Naive thymus-derived CD4-positive, alpha-beta T cell (primary cell): ENCODE measurements at regions not wholly inside any gene's neighbourhood (a gene's known extent, or its start where the extent isn't known, plus 50 kb on each side); places are given as distances from the start of the nearest gene placed in this dataset.

Experiments
- ATAC-seq: fragments of 150-1000 bp; cut with Tn5 transposase; 2 replicates; pipeline ENCODE4 v1.10.0; 2021; ENCODE audit warnings: mild to moderate bottlenecking, moderate library complexity
- CTCF ChIA-PET: fragments of 350-600 bp; sonication (Branson Sonifier 250); formaldehyde crosslinking; loops from one replicate; lab custom pipeline; 2021; ENCODE audit warnings: antibody characterized with exemption; lab: Charles Lee
- POLR2A ChIA-PET: fragments of 350-600 bp; sonication (Branson Sonifier 250); formaldehyde crosslinking; loops from one replicate; lab custom pipeline; 2021; ENCODE audit warnings: antibody characterized with exemption, inconsistent platforms; lab: Charles Lee
- DNase-seq, 9 donors: peaks; one replicate each; pipeline versions ENCODE4 v3.0.0 to v3.0.0-alpha.2; 2020 to 2022; ENCODE audit warnings: mixed read lengths in 1 of 9
- H3K27ac ChIP-seq: one replicate; pipeline ENCODE4 v1.7.0; 2013; ENCODE audit warnings: mild to moderate bottlenecking, low read depth, low read length, moderate library complexity
- H3K27me3 ChIP-seq, 2 donors: one replicate each; pipeline ENCODE4 v1.7.0; 2013; ENCODE audit warnings: low read length in 2 of 2, mild to moderate bottlenecking in 2 of 2, moderate library complexity in 2 of 2; ENCODE audit not compliant: control insufficient read depth in 2 of 2, insufficient read depth in 2 of 2
- H3K36me3 ChIP-seq, 3 experiments: 1 replicate in 2 of 3; 2 replicates in 1 of 3; pipeline ENCODE4 v1.7.0; 2013; ENCODE audit warnings: low read length in 3 of 3, mild to moderate bottlenecking in 3 of 3, moderate library complexity in 1 of 3; ENCODE audit not compliant: insufficient read depth in 3 of 3, control insufficient read depth in 2 of 3
- H3K4me1 ChIP-seq, 2 donors: one replicate each; pipeline ENCODE4 v1.7.0; 2013; ENCODE audit warnings: low read length in 2 of 2, mild to moderate bottlenecking in 2 of 2, moderate library complexity in 1 of 2; ENCODE audit not compliant: control insufficient read depth in 2 of 2, insufficient read depth in 2 of 2
- H3K4me3 ChIP-seq: 2 replicates; pipeline ENCODE4 v1.7.0; 2013; ENCODE audit warnings: mild to moderate bottlenecking, low read length
- H3K9me3 ChIP-seq, 3 experiments: 1 replicate in 2 of 3; 2 replicates in 1 of 3; pipeline ENCODE4 v1.7.0; 2013; ENCODE audit warnings: low read length in 3 of 3; ENCODE audit not compliant: control insufficient read depth in 2 of 3
- H3K27ac Mint-ChIP-seq, 9 donors: one replicate each; pipeline ENCODE4 v1.8.0; 2020 to 2022; ENCODE audit warnings: mixed read lengths in 9 of 9, mild to moderate bottlenecking in 8 of 9, moderate library complexity in 5 of 9, inconsistent platforms in 2 of 9
- H3K27me3 Mint-ChIP-seq, 5 donors: one replicate each; pipeline ENCODE4 v1.8.0; 2021 to 2022; ENCODE audit warnings: mixed read lengths in 5 of 5, mild to moderate bottlenecking in 1 of 5
- H3K36me3 Mint-ChIP-seq, 5 donors: one replicate each; pipeline ENCODE4 v1.8.0; 2020 to 2022; ENCODE audit warnings: mixed read lengths in 5 of 5, mild to moderate bottlenecking in 3 of 5, inconsistent platforms in 1 of 5
- H3K4me1 Mint-ChIP-seq, 7 donors: one replicate each; pipeline ENCODE4 v1.8.0; 2020 to 2022; ENCODE audit warnings: mixed read lengths in 7 of 7, mild to moderate bottlenecking in 3 of 7, inconsistent platforms in 1 of 7
- H3K4me3 Mint-ChIP-seq, 10 donors: one replicate each; pipeline ENCODE4 v1.8.0; 2020 to 2022; ENCODE audit warnings: mild to moderate bottlenecking in 10 of 10, mixed read lengths in 10 of 10, moderate library complexity in 6 of 10, inconsistent platforms in 2 of 10
- H3K9me3 Mint-ChIP-seq, 11 donors: one replicate each; pipeline ENCODE4 v1.8.0; 2020 to 2022; ENCODE audit warnings: mixed read lengths in 11 of 11, mild to moderate bottlenecking in 4 of 11, inconsistent platforms in 1 of 11, moderate library complexity in 1 of 11
- intact Hi-C, 2 donors: fragments of 100-400 bp; cut with micrococcal nuclease; formaldehyde crosslinking; loops; one replicate each; pipeline ENCODE4 v1.15.1; 2023

GRCh38 chr2:105176429-105176828 lies 65.1 kb upstream of the GPR45 start:
- CTCF ChIA-PET, result no interaction called here
- no peaks in the 10 kb centered on the region for H3K36me3 Mint-ChIP-seq

DNA sequence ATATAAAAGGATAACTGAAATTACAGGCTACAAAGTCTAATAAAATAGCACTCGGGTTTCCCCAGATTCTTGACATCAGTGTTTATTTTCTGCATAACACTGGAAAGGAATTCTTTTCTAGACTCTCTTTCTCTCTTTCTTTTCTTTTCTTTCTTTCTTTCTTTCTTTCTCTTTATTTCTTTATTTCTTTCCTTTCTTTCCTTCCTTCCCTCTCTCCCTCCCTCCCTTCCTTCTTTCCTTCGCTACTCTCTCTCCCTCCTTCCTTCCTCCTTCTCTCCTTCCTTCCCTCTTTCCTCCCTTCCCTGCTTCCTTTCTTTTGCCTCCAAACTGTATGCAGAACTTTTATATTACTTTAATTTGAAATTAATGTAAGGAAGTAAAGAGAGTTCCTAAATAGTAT lies 64.5 kb upstream of the GPR45 start:
- H3K27ac ChIP-seq, result no peak overlapping the region
- Mint-ChIP-seq H3K9me3 (peaks cover 0 to 1% (median 0%) of the 10 kb centered on the region in 11 donors), H3K4me1 (peaks cover 0 to 2% (median 0%) of the 10 kb centered on the region in 7 donors), H3K36me3 (no peaks in the 10 kb centered on the region), H3K4me3 (no peak overlapping the region), H3K27me3 (peaks cover 12 to 32% (median 22%) of the 10 kb centered on the region in 5 donors), H3K27ac (no peak overlapping the region)
- ChIA-PET CTCF (no interaction called here), POLR2A (no interaction called here)
- ATAC-seq, result no peak
- H3K36me3 ChIP-seq, result no peaks in the 10 kb centered on the region
- no peaks in the 10 kb centered on the region for H3K27me3 ChIP-seq
- no peaks in the 10 kb centered on the region for H3K9me3 ChIP-seq
- no peak overlapping the region for H3K4me3 ChIP-seq
- H3K4me1 ChIP-seq, result peaks cover 0 to 17% of the 10 kb centered on the region in 2 donors
- no peak for DNase-seq
- intact Hi-C loops, result no loop called here

More at GRCh38 chr2:105176429-105176828, 65.1 kb upstream of the GPR45 start:
- POLR2A ChIA-PET, result no interaction called here
- intact Hi-C loops, result no loop called here
- Mint-ChIP-seq H3K9me3 (peaks cover 0 to 1% (median 0%) of the 10 kb centered on the region in 11 donors), H3K4me1 (peaks cover 0 to 2% (median 0%) of the 10 kb centered on the region in 7 donors), H3K27ac (no peak overlapping the region), H3K4me3 (no peak overlapping the region), H3K27me3 (peaks cover 12 to 28% (median 22%) of the 10 kb centered on the region in 5 donors)
- H3K4me3 ChIP-seq, result no peak overlapping the region
- ATAC-seq (no peak), DNase-seq (no peak)
- H3K4me1 ChIP-seq, result peaks cover 0 to 17% of the 10 kb centered on the region in 2 donors
- H3K36me3 ChIP-seq, result no peaks in the 10 kb centered on the region
- H3K27ac ChIP-seq, result no peak overlapping the region
- H3K27me3 ChIP-seq, result no peaks in the 10 kb centered on the region
- no peaks in the 10 kb centered on the region for H3K9me3 ChIP-seq

DNA sequence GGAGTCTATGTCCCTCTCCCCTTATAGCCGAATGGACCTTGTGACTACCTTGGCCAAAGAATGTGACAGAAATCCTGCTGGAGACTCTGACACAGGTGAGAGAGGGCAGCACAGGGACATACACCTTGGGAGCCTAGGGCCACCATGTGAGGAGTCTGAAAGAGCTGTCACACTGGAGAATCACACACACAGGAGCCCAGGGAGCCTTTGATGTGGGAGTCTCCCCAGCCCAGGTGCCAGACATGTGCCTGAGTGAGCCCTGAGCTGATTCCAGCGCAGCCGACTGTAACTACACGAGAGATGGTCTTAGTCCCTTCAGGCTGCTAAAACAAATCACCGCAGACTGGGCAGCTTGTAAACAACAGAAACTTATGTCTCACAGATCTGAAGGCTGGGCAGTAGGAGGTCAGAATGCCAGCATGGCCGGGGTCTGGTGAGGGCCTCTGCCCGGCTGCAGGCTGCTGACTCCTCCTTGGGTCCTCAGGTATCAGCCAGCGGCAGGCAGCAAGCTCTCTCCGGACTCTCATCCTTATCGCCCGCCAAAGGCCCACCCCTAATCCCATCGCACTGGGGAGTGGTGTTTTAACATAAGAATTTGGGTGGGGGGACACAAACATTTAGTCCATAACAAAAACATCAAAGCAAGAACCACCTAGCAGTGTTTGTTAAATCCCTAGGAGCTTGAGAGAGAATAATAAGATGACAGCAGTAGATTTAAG lies 63.8 kb upstream of the GPR45 start:
- no peak overlapping the region for H3K4me3 Mint-ChIP-seq
- intact Hi-C loops, result no loop called here
- Histone ChIP-seq H3K27ac (no peak overlapping the region), H3K36me3 (no peaks in the 10 kb centered on the region), H3K27me3 (no peaks in the 10 kb centered on the region), H3K4me3 (no peak overlapping the region), H3K9me3 (no peaks in the 10 kb centered on the region), H3K4me1 (peaks cover 0 to 17% of the 10 kb centered on the region in 2 donors)
- no peaks in the 10 kb centered on the region for H3K36me3 Mint-ChIP-seq
- no peak for ATAC-seq
- peaks cover 0 to 1% (median 0%) of the 10 kb centered on the region in 11 donors for H3K9me3 Mint-ChIP-seq
- POLR2A ChIA-PET, result no interaction called here
- CTCF ChIA-PET, result no interaction called here
- DNase-seq, result no peak
- peaks cover 0 to 2% (median 0%) of the 10 kb centered on the region in 7 donors for H3K4me1 Mint-ChIP-seq
- H3K27me3 Mint-ChIP-seq, result peaks cover 12 to 37% (median 23%) of the 10 kb centered on the region in 5 donors
- no peak overlapping the region for H3K27ac Mint-ChIP-seq

- no peaks in the 10 kb centered on the region for H3K36me3 Mint-ChIP-seq
- Histone ChIP-seq H3K36me3 (no peaks in the 10 kb centered on the region), H3K9me3 (no peaks in the 10 kb centered on the region), H3K27ac (no peak overlapping the region), H3K4me1 (peaks cover 0 to 10% of the 10 kb centered on the region in 2 donors), H3K27me3 (no peaks in the 10 kb centered on the region), H3K4me3 (no peak overlapping the region)
- DNase-seq (no peak), ATAC-seq (no peak)
- intact Hi-C loops, result no loop called here
- H3K27me3 Mint-ChIP-seq, result peaks cover 7 to 24% (median 12%) of the 10 kb centered on the region in 5 donors
- H3K27ac Mint-ChIP-seq, result no peak overlapping the region
- H3K4me3 Mint-ChIP-seq, result no peak overlapping the region
- CTCF ChIA-PET, result interaction anchor here (0.6 to 1.1 kb wide), 2 partner anchors 27 to 56 kb away, joined by 3 to 4 read pairs; no protein-coding TSS in a partner anchor
- POLR2A ChIA-PET, result no interaction called here
- H3K9me3 Mint-ChIP-seq, result peaks cover 0 to 1% (median 0%) of the 10 kb centered on the region in 11 donors
- H3K4me1 Mint-ChIP-seq, result peaks cover 0 to 4% (median 0%) of the 10 kb centered on the region in 7 donors
Observed at GRCh38 chr2:105179469-105180372, 61.8 kb upstream of the GPR45 start.

- Histone ChIP-seq H3K27ac (no peak overlapping the region), H3K9me3 (no peaks in the 10 kb centered on the region), H3K27me3 (no peaks in the 10 kb centered on the region), H3K4me1 (peaks cover 0 to 5% of the 10 kb centered on the region in 2 donors), H3K4me3 (no peak overlapping the region), H3K36me3 (no peaks in the 10 kb centered on the region)
- intact Hi-C loops, result no loop called here
- ATAC-seq (no peak), DNase-seq (no peak)
- POLR2A ChIA-PET, result no interaction called here
- peaks cover 0 to 1% (median 0%) of the 10 kb centered on the region in 11 donors for H3K9me3 Mint-ChIP-seq
- H3K27ac Mint-ChIP-seq, result no peak overlapping the region
- H3K4me3 Mint-ChIP-seq, result no peak overlapping the region
- peaks cover 0 to 2% (median 0%) of the 10 kb centered on the region in 7 donors for H3K4me1 Mint-ChIP-seq
- H3K27me3 Mint-ChIP-seq, result peaks cover 4 to 25% (median 10%) of the 10 kb centered on the region in 5 donors
- CTCF ChIA-PET, result no interaction called here
- H3K36me3 Mint-ChIP-seq, result no peaks in the 10 kb centered on the region
Observed at GRCh38 chr2:105180491-105180972, 61.0 kb upstream of the GPR45 start.

DNA sequence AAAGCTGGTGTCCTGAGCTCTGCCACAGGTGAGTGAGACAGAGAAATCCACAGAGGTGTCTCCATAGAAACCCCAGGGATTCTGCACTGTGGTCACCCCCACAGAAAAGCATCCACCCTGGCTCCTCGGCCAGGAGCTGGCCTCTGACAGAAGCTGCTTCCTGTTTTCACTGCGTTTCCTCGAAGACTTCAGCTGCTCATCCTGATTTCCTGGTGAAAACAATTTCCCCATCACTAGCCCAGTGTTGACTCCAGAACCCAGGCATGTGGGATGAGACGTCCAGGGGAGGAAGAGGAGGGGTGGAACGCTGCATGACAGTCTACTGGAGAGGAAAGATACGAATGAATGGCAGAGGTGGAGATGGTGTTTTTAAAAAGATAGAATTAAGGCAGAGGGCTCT lies 60.3 kb upstream of the GPR45 start:
- Mint-ChIP-seq H3K27me3 (peaks cover 2 to 27% (median 10%) of the 10 kb centered on the region in 5 donors), H3K36me3 (no peaks in the 10 kb centered on the region), H3K9me3 (peaks cover 0 to 1% (median 0%) of the 10 kb centered on the region in 11 donors), H3K4me3 (no peak overlapping the region), H3K4me1 (peaks cover 0 to 2% (median 0%) of the 10 kb centered on the region in 7 donors), H3K27ac (no peak overlapping the region)
- no peak for DNase-seq
- Histone ChIP-seq H3K9me3 (no peaks in the 10 kb centered on the region), H3K36me3 (no peaks in the 10 kb centered on the region), H3K4me1 (peaks cover 0 to under 1% of the 10 kb centered on the region in 2 donors), H3K4me3 (no peak overlapping the region), H3K27ac (no peak overlapping the region), H3K27me3 (no peaks in the 10 kb centered on the region)
- CTCF ChIA-PET, result no interaction called here
- no peak for ATAC-seq
- POLR2A ChIA-PET, result no interaction called here
- intact Hi-C loops, result no loop called here
